ENCODE measurements at regions not wholly inside any gene's neighbourhood (a gene's known extent, or its start where the extent isn't known, plus 50 kb on each side); places are given as distances from the start of the nearest gene placed in this dataset.

DNA sequence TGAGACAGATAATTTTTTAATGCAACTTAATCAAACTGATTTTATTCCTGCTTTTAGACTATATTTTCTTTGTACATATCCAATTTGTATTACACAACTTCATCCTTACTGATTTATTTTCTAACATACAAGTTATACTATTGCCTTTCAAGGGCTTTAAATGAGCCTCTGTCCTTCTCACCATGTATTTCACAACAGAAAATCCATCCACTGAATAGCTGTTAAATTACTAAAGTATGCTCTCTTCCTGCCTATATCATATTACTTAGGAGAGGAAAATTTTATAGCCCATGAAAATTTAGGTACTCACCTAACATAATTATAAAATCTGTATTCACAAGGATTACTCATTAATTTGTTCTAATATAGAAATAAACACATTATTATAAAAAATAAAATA is 528.6 kb downstream of the ANKRD50 start:
- H3K4me3 ChIP-seq: no peak overlapping the region
- H3K27ac ChIP-seq: no peak overlapping the region
- TF ChIP-seq, protein P1, sequence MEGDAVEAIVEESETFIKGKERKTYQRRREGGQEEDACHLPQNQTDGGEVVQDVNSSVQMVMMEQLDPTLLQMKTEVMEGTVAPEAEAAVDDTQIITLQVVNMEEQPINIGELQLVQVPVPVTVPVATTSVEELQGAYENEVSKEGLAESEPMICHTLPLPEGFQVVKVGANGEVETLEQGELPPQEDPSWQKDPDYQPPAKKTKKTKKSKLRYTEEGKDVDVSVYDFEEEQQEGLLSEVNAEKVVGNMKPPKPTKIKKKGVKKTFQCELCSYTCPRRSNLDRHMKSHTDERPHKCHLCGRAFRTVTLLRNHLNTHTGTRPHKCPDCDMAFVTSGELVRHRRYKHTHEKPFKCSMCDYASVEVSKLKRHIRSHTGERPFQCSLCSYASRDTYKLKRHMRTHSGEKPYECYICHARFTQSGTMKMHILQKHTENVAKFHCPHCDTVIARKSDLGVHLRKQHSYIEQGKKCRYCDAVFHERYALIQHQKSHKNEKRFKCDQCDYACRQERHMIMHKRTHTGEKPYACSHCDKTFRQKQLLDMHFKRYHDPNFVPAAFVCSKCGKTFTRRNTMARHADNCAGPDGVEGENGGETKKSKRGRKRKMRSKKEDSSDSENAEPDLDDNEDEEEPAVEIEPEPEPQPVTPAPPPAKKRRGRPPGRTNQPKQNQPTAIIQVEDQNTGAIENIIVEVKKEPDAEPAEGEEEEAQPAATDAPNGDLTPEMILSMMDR (IDR thresholded peaks at IDR 0.05): no peak
- DNase-seq (ENCODE audit: low spot score): no peak

DNA sequence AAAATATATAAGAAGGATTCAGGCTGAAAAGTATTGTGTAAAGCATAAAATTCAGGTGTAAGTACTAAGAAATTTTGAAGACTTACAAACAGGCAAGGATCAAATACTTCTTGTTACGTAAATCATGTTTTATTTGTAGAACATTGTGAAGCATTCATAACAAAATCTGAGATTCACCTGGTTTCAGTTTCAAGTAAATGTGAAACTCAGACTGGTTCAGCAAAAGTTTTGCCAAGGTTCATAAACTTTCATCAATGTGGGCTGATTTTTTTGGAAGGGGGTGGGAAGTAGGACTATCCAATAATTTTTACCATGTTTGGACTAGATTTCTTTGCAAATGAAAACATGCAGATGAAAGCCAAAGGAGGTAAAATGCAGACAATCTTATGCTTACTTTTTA is 527.7 kb downstream of the ANKRD50 start:
- Histone ChIP-seq H3K4me3 (no peak overlapping the region), H3K27ac (no peak overlapping the region)
- TF ChIP-seq, protein P1 (IDR thresholded peaks at IDR 0.05): no peak
- DNase-seq (ENCODE audit: low spot score): no peak

DNA sequence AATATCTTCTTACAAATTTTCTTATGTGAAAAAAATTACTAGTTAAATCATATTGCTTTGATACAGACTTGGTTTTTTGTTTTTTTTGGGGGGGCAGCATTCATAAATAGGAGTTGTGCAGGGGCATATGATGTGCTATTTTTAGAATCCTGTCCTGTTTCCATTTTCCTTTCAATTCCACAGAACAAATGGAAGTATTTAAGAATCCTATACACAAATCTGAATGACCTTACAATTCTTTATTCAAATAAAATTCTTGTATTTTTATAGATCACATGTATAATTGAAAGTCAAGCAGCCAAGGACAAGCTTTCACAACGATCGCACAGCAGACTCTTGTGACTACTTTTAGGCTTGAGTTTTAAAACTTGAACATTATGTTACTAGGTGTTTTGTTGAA is 523.9 kb downstream of the ANKRD50 start:
- TF ChIP-seq, protein P1 (IDR thresholded peaks at IDR 0.05): no peak
- Histone ChIP-seq H3K4me3 (no peak overlapping the region), H3K27ac (no peak overlapping the region)
- DNase-seq (ENCODE audit: low spot score): no peak

DNA sequence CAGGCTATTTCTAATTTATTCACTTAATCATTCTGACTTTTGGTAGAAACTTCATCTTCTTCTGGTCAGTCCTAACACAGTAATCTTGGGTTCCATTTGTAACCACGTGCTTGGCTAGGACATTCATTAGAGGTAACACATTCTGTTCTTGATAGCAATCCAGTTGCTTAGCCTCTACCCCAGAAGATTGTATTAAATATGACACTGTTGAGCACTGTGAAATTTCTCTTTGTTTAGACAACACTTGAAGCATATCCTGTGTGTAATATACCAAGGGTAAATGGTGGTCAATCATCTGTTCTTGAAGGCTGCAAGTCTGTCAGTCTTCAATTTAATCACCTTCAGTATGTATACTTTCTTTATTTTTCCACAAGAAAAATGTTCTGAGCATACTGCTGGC is 523.0 kb downstream of the ANKRD50 start:
- no peak for DNase-seq (ENCODE audit: low spot score)
- TF ChIP-seq, protein P1 (IDR thresholded peaks at IDR 0.05): no peak
- Histone ChIP-seq H3K27ac (no peak overlapping the region), H3K4me3 (no peak overlapping the region)

DNA sequence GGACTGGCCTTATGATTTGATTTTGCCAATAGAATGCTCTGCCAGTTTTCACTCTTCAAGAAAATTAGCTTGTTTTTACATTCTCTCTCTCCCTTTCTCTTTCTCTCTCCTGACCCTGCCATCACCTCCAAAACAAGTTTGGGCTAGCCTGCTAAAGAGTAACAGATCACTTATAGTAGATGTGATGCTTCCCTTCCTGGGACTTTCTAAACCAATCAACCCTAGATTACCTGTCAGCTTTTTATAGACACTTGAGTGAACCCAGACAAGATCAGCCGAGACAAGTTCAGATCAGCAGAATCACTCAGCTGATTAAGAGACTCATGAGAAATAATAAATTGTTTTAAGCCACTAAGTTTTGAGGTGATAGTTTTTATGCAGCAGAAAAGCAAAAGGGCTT is 521.2 kb downstream of the ANKRD50 start:
- Histone ChIP-seq H3K27ac (no peak overlapping the region), H3K4me3 (no peak overlapping the region)
- no peak for DNase-seq (ENCODE audit: low spot score)
- TF ChIP-seq, protein P1 (IDR thresholded peaks at IDR 0.05): no peak

DNA sequence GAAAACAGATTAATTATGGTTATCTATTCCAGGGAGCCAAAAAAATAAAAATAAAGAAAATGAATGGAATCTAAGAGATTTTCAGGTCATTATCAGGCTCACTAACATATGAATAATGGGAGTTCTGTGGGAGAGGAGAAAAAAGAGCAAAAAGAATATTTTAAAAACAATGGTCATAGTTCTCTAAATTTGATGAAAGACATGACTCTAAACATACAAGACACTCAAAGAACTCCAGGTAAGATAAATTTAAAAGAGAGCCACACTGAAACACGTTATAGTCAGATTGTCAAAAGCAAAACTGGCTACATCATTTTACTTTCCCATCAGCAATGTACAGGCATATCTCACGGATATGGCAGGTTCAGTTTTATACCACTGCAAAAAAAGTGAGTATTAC is 520.0 kb downstream of the ANKRD50 start:
- TF ChIP-seq, protein P1 (IDR thresholded peaks at IDR 0.05): no peak
- Histone ChIP-seq H3K4me3 (no peak overlapping the region), H3K27ac (no peak overlapping the region)
- DNase-seq (ENCODE audit: low spot score): no peak

DNA sequence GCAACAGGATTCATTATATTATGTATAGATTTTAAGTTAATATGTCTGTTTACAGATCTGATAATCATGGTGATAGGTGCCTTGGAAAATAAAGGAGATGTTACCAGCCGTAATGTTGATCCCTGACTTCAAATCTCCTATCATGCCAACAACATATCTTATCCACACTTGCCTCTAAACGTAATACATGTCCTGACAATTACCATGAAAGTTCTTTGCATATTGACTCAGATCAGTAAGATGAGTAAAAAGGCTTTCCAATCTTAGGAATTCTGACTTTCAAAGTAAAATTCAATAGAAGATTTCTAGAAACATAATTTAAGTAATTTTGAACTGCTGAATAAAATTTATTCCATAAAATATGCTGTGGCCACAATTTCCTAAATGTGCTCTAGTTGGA is 513.3 kb downstream of the ANKRD50 start:
- H3K27ac ChIP-seq: no peak overlapping the region
- DNase-seq (ENCODE audit: low spot score): no peak
- H3K4me3 ChIP-seq: no peak overlapping the region
- TF ChIP-seq, protein P1 (IDR thresholded peaks at IDR 0.05): no peak

All from coronary artery (tissue), 2 donors.